H4 (cell line): ENCODE measurements at regions not wholly inside any gene's neighbourhood (a gene's known extent, or its start where the extent isn't known, plus 50 kb on each side); places are given as distances from the start of the nearest gene placed in this dataset.
A peak's percentile ranks its signal among the peaks of the same experiment; 100 is the strongest.

ENCODE experiments used
- DNase-seq: peaks from one replicate; pipeline ENCODE4 v3.0.0-alpha.2; 2015; ENCODE audit warnings: low spot score

DNA sequence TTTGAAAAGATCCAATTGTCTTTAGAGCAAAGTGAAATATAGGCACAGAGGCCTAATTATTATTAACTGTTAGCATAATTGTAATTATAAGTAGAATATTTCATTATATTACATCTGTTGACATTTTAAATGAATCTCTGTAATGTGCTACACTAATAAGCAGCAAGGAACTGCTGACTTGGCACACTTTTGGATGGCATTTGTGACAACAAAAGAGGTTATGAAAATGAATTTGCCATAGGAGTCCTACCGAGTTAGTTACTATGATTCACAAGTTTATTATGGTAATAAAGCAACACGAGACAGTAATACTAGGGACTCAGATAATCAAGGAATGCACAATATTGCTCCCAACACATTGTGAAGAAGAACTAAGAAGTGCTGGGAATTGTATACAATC is 213.8 kb upstream of the PCDH9 start:
- DNase-seq: no peak

DNA sequence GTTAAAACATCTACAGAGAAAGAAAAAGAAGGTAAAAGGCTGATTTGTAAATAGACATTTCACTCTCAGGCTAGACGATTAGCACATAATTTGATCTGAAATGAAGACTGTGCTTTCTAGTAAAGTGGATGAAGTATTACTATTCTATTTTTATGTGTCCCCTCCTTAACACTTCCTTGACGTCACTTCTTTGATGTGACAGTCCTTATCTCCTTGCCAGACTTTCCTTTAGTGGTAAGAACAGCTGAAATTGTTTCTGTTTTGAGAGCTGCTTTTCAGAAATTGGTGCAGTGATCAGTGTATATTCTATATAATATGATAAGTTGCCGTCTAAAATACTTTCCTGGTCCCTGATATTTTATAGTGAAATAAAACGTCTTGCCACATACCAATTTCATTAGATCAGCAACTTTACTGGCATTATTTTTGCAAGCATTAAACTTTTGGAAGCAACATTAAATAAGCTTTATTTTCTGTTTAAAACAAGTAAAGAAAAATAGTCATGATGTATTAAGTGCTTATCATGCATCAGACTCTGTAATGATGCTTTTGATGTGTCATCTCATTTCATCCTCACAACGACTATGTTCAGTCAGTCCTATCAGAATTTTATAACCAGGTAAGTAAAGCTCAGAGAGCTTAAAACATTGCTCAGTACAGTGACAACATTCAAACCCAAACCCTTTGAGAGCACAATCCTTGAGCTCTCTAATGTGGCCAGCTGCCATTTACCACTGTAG is 210.3 kb upstream of the PCDH9 start:
- no peak for DNase-seq

- no peak for DNase-seq
Measured at GRCh38 chr13:67439365-67439764, 209.2 kb upstream of the PCDH9 start.

GRCh38 chr13:67438465-67438864 is 208.3 kb upstream of the PCDH9 start:
- peak; percentile 25 for DNase-seq

DNA sequence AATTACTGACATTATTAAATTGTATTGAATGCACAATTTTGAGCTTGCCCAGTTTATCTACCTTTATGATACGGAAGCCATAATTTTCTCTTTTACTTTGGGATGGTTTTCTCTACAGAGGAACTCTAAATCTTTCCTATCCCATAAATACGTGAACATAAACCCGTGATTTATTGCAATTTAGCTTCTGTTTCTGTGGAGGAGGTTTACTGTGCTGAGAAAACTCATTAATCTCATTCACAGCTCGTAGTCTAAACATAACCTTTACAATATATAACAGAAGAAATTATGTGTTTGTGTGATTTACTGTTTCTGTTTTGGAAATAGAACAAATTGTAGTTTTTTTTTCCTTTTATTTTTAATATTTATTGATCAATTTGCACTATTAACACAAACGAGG is 207.1 kb upstream of the PCDH9 start:
- DNase-seq: no peak

- no peak for DNase-seq
Measured at GRCh38 chr13:67421475-67421874, 191.3 kb upstream of the PCDH9 start.

DNA sequence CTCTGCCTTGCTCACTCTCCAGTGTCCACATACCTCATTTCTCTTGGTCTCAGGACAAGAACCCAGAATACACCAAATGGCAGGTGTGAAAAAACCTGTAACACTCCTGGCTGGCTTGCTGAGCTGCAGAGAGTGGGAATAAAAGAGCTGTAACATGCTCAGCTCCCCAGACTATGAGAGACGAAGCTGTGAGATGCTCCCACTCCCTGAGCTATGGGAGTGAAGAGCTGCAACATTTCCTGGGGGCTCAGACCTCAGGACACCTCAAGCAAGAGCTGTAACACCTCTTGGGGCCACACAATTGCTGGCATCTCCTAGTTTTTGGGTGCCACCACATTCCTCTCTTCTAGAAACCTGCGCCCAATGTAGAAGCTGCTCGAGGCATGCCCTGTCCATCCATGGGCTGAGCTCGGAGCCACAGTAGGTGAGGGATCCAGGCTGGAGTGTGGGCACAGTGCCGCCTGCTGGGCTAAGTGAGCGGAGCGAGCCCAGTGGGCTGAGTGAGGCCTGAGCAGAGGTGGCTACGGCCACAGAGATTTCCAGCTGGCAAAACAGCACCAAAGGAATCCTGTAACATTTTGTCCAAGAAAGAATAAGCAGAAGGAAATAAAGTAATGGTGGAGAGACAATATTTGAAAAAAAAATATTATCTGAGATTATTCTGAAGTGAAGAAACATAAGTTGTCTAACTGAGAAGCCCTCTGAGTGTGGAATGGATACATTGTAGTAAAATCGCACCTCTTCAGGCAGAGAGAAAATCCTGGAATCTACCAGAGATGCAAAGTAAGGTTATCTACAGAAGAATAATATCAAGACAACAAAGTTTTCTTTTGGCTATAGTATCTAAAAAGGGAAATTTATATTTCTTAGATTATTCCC is 186.2 kb upstream of the PCDH9 start:
- DNase-seq: peak; percentile 39

- DNase-seq: no peak
Measured at GRCh38 chr13:67410645-67411044, 180.5 kb upstream of the PCDH9 start.

DNA sequence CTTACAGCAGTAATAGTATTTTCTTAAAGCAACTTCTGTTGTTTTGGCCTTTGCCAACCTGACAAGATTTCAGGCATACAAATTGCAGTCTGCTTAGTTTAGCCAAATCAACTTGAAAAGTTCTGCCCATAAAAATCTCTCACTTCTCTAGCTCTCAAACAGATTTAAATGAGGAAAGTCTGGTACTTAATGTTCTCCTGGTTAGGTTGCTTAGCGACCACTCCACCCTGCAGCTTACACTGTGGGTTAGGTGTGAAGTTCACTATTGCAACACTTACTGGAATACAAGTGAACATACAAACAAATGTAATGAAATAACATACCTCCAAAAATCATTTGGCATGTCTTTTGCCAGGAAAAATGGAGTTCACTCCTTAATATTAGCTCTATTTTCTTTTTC is 178.7 kb upstream of the PCDH9 start:
- DNase-seq: no peak

DNA sequence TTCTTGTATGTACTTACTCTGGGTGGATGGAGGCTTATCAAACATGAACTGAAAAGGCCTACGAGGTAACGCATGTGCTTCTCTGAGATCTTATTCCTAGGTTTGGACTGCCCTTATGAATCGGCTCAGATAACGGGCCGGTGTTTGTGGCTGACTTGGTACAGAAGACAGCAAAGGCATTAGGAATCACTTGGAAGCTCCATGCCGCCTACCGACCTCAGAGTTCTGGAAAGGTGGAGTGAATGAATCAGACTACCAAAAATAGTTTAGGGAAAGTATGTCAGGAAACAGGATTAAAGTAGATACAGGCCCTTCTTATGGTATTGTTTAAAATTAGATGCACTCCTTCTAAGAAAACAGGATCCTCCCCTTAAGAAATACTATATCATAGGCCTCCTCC is 172.4 kb upstream of the PCDH9 start:
- DNase-seq: no peak

GRCh38 chr13:67395577-67395976 is 165.4 kb upstream of the PCDH9 start:
- DNase-seq: no peak

- no peak for DNase-seq
Measured at GRCh38 chr13:67392014-67392413, 161.9 kb upstream of the PCDH9 start.

- peak; percentile 10 for DNase-seq
Measured at GRCh38 chr13:67390462-67391086, 160.4 kb upstream of the PCDH9 start.

DNA sequence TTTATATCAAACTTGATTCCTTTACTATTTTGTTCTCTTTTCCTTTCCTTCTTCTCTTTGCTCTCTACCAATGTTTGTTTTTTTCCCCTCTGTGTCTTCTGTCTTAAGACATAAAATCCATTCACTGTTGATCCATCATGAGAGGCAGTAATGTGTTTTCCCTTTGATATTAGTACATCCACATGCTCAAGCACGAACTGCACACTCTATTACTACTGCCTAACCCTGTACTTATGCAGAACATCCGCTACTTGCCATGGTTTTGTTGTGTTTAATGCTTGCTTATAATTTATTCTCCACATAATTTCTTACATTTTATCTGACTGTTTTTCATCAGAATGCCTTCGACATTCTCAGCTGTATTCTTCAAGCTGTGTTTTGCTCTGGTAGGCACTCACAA is 159.0 kb upstream of the PCDH9 start:
- no peak for DNase-seq

DNA sequence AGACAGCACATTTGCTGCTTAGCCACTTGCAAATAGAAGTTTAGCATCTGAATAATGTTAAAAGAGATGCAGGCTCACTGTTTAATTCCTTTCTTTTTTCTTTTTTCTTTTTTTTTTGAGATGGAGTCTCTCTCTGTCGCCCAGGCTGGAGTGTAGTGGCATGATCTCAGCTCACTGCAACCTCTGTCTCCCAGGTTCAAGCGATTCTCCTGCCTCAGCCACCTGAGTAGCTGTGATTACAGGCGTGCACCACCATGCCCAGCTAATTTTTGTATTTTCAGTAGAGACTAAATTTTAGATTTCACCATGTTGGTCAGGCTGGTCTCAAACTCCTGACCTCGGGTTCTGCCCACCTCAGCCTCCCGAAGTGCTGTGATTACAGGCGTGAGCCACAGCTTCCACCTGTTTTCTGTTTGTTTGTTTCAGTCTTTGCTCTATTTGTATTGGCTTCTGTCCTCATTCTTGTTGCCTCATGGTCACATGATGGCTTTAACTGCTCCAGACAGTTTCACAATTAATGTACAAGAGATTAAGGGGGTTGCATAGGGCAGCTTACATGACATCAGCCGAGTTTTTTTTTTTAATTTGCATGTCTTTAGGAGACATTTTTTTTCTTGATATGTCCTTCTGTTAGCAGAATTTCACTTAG is 153.1 kb upstream of the PCDH9 start:
- DNase-seq: peak; percentile 43

DNA sequence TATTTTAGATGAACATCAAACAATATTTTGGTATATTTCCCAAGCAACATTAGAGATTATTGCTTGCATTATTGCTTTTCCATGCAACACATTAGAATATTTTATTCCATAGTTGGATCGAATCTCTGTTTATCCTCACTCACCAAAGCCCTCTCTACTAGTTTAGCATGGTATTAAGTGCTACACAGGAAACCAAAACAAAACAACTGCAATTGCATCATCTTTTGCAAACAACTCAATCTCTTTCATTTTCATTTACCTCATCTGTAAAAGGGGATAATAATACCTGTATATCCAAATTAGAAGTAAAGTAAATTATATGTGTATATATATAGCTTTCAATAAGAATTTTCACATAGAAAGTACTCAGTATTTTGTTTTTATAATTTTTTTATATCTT is 147.8 kb upstream of the PCDH9 start:
- DNase-seq: no peak

DNA sequence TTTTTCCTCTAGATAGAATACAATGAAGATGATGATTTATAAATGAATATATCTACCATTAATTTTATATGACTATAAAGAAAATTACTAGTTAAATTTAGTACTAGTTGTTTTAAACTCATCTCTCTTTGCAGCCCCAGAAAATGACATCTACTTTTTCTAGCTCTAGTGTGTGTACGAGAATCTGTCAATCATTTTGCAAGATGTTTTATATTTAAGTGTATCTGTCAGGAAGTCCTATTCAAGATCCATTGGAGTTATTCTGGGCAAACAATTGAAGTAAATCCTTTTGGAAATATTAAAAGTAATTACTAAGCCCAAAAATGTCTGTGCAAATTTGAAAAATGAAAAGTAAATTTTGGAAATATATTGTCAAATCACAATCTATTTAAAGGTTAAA is 144.3 kb upstream of the PCDH9 start:
- DNase-seq: no peak

DNA sequence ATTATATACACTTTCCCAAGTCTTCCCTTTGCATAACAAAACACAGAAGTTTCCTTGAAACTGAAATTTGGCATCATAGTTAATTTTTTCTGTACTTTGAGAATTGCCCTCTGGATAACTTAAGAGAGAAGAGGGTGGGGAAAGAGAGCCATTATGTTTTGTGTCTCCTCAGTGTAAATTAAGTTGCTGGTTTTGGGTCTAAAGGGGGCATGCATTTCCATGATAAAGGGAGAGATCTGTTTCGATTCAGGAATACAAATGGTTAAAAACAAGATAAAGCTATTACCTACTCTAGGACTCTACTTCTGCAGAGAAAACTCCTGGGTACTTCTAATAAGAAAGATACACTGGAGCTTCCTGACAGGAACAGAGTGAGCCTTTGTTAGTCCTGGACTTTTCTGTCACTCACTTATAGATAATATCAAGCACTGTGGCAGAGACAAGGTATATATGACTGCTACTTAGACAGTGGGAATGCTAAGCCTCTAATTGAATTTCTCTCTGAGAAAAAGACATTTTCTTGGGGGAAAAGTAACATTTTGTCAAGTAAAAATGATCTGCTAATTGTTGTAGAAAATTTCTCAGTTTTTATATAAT is 142.8 kb upstream of the PCDH9 start:
- no peak for DNase-seq

DNA sequence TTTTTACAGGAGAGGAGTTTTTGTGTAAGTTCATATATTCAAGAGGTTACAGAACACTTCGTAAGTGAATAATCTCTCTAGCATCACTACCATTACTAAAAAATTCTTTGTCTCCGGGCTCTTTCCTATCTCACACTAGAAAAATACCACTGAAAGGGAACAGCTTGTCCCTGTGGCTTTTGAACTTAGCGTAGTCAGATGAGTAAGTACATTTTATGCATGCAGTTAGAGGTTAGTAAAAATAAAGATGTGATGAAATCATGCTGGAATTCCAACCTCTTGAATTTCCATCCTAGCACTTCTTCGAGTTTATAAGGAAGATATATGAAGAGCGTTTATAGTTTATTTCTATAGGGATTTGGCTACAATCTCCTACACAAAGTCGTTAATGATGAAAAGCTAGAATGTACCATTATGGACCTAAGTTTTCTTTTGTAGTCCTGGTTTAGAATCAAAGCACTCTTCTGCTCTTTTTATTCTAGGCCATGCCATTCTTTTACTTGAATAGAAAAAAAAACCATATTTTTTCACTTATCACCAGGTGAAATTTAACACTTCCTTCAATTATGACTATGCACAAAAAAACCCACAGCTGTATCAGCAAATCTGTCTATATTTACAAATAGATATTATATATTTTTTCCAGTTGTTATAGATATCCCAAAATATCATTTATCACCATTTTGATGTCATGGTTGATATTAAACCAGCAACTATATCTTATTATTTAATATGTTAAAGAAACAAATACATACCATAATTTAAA is 139.9 kb upstream of the PCDH9 start:
- DNase-seq: peak; percentile 63

DNA sequence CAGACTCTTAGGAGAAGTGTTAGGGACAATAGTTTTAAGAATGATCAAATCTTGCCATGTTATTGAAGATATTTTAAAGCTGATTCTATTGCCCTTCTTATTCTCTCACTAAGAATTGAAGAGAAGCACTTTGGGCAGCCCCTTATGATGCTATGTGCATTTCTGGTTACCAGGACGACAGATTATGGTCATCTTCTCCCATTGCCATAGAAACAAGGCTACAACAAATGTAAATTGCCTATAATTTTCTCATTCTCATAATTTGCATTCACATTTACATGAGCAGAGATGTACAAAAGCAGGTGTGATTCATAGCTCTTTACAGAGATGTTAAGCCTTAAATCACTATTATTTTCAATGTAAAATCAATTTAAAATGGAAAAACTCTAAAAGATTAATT is 137.3 kb upstream of the PCDH9 start:
- DNase-seq: no peak

- DNase-seq: no peak
Measured at GRCh38 chr13:67366533-67366932, 136.4 kb upstream of the PCDH9 start.
